ENCODE measurements at regions not wholly inside any gene's neighbourhood (a gene's known extent, or its start where the extent isn't known, plus 50 kb on each side); places are given as distances from the start of the nearest gene placed in this dataset.

GRCh38 chr2:39511219-39511604 is 74.1 kb upstream of the MAP4K3 start:
- TF ChIP-seq CTCF (IDR thresholded peaks at IDR 0.05; ENCODE audit: insufficient read depth, low read length) (no peak), POLR2AphosphoS5 (IDR thresholded peaks at IDR 0.05; ENCODE audit: low read depth) (no peak)
